HG02973 (cell line): ENCODE measurements at regions not wholly inside any gene's neighbourhood (a gene's known extent, or its start where the extent isn't known, plus 50 kb on each side); places are given as distances from the start of the nearest gene placed in this dataset.

Experiments used
- ATAC-seq: cut with Tn5 transposase; IDR thresholded peaks from one replicate; pipeline ENCODE4 v1.9.1; 2021; ENCODE audit warnings: moderate library complexity; ENCODE audit not compliant: unreplicated experiment

DNA sequence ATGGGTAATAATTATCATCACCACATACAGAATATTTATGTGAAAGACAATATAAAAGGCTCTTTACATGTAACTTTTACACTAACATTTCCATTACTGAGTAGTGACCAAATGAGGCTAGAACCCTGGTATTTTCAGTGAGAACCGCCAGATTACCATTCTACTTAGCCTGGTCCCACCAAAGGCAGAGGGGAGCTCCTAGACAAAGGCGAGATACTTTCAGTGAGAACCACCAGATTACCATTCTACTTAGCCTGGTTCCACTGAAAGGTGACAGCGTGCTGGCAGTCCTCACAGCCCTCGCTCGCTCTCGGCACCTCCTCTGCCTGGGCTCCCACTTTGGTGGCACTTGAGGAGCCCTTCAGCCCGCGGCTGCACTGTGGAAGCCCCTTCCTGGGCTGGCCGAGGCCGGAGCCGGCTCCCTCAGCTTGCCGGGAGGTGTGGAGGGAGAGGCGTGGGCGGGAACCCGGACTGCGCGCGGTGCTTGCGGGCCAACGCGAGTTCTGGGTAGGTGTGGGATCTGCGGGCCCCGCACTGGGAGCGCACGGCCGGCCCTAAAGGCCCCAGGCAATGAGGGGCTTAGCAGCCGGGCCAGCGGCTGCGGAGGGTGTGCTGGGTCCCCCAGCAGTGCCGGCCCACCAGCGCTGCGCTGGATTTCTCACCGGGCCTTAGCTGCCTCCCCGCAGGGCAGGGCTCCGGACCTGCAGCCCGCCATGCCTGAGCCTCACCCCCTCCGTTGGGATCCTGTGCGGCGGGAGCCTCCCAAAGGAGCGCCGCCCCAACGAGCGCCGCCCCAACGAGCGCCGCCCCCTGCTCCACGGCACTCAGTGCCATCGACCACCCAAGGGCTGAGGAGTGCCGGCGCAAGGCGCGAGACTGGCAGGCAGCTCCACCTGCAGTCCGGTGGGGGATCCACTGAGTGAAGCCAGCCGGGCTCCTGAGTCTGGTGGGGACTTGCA is 1276.1 kb downstream of the PCDH7 start:
- no peak for ATAC-seq

DNA sequence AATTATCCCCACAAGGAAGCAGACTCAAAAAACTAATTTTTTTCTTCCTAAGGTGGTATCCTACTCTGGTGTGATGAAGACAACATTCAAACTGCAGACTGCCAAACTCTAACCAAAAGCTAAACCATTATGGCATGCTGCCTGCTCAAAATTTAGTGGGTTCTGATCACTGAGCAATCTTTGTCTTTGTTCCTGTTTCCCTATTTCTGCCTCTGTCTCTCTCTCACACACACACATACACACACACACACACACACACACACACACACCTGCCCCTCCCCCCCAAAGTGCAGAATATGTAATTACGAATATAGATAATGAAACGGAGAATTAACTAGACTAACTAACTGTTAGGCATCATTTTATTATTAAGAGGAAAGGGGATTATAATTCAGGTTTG is 1278.6 kb downstream of the PCDH7 start:
- ATAC-seq: no peak

DNA sequence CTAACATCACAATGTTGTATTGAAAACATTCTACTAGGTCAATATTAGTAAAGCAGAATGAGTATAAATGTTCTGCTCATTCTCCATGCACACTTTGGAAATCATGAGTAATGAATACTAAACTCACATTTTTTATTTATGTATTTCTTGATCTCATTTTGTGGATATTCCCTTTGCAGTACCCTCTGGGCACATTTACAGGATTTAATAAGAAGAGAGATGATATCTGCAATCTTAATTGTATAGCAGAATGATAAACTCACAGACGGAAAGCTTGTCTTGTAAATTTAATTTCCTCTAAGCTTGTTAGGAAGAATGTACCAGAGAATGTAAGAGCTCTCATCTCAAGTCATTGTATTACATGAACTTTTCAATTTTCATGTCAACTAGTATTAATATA is 1279.7 kb downstream of the PCDH7 start:
- ATAC-seq: no peak

DNA sequence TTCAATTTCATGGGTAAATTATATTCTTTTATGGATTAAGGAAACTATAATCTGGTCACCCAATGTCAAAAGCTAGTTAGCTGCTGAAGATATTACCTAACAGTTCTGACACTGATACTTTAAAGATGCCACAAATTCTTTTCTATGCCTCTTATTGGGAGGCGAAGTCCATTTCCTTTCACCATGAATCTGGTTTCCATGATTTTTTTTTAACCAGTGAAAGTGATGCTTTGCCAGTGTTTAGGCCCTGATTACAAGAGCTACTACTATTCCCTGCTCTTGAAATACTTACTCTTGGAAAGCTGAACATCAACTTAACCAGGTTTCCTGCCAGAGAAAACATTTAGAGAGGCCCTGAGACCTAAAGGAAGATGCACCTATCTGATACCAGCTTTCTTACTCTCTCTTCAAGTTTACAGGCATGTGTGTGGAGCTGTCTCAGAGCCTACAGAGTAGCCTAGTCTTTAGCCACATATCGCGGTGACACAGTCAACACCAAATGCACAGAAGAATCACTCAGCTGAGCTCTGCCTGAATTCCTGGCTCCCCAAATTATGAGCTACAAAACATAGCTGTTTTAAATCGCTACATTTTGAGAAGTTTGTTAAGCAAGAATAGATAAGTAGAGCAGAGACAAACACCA is 1280.8 kb downstream of the PCDH7 start:
- no peak for ATAC-seq

DNA sequence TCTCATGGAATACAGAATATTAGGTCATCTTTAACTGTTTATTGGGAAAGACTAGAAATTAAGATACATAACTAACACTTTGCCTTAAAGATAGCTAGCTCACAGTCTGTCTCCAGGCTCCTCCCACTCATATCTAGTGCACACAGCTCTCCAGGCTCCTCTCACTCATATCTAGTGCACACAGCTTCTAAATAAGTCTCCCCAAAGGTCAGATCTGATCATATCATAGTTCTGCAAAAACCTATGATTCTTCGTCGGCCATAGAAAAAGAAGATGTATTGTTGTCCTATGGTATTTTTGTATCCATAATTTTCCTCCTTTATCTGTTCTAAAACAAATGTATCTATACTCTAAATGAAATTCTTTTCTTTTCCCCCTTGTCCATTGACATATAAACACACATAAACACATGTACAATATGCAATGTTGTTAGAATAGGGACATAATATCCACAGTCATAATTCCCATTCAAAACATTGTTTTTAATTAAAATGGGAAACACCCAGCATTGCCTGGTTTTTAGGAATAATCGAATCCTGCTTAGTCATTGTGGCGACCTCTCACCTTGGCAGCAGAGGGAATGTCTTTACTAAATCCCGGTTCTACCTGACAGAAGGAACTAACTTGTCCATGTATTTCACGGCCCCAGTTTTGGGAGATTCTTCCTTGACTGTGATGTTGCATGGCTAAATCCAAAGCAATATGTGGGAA is 1282.0 kb downstream of the PCDH7 start:
- ATAC-seq: no peak

DNA sequence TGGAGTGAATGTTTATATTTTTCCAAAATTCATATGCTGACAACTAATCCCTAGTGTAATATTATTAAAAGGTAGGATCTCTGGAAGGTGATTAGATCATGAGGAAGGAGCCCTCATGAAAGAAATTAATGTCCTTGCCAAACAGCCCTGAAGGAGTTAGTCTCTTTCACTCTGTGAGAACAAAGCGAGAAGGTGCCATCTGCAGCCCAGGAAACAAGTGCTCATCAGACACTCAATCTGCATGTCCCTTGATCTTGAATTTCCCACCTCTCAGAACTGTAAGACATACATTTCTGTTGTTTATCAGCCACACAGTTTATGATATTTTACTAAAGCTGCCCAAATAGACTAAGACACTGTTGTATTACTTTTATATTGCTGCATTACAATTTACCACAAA is 1283.4 kb downstream of the PCDH7 start:
- no peak for ATAC-seq

DNA sequence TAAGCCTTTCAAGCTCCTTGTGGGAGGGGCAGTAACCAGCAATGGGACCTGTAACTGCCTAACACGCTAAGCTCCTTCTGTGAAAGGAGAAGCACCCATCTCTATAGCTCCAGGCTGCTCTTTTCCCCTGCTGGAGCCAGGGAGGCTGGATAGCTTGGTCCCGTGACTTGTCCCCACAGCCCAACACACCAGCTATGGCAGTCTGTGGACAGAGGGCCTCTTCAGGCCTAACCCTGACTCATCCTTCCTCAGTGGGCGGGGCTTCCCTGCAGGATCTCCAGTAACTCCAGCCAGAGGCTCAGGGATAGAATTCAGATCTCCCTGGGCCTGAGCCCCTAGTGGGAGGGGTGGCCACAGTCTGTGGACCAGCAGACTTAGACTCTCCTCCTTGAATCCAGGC is 1290.1 kb downstream of the PCDH7 start:
- ATAC-seq: no peak

DNA sequence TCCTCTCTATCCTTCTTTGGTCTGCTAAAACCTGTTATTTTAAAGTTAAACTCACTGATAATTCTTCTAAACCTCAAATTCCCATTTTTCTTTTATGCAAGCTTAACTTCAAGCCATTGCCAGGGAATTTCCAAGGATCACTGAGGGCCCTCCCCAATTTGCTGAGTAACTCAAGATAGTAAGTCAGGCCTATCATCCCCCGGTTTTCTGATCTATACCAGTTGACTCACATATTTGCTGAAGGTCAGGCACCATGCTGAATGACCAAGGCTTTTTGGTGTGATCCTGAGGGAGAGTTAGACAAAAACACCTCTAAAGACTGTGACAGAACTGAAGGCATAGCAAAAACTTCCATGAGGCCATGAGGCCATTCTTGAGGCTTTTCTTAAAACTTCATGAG is 1301.9 kb downstream of the PCDH7 start:
- no peak for ATAC-seq

DNA sequence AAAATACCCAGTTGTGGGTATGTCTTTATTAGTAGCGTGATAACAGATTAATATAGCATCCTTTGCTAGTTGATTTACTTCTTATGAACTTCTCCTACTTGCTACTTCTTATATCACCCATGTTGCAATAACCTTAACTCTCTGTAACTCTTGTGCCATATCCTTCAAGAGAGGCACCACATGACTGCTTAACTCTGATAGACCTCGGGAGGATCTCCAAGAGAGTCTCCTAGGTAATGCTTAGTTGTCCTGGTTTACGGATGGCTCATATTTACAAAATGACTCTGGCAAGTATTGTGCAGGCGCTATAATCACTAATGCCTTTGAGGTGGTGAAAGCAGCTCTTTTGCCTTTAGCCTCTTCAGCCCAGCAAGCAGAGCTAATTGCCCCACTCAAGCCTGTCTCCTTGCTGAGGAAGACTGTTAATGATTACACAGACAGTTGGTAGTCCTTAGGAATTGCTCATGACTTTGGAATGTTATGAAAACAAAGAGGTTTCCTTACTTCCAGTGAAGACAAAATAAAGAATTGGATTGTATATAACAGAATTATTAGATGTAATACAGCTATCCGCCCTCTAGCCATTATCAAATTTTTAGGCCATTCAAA is 1305.8 kb downstream of the PCDH7 start:
- ATAC-seq: no peak

DNA sequence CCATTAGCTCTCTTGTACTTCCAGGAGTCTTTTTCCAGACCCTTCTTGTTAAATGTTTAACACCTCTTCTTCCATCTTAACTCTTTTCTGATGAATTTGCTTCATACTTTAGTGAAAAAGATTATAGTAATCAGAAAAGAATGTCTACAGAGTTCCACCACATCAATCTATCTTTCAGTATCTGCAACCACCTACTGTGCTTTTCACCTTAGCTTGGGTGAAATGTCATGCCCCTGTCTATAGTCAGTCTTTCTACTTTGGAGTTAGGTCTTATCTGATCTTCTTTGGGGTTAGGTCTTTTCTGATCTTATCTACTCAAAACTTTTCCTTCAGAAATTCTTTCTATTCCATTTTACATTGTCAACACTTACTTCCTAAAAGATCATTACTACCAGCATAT is 1310.2 kb downstream of the PCDH7 start:
- no peak for ATAC-seq

DNA sequence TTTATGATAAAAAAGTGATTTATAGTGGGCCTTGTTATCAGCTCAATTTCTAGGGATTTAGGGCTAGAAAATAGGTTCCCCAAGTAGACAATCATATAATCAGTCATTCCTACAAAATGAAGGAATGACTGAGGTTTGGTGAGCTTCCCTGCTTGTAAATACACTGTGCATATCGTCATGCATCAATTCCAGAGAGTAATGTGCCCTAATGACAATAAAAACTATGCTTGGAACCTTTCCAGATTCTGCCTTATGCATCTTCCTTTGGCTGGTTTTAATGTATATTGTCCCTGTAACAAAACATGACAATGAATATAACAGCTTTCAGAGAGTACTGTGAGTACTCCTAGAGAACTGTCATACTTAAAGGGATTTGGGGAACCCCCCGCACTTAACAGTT is 1310.9 kb downstream of the PCDH7 start:
- no peak for ATAC-seq

DNA sequence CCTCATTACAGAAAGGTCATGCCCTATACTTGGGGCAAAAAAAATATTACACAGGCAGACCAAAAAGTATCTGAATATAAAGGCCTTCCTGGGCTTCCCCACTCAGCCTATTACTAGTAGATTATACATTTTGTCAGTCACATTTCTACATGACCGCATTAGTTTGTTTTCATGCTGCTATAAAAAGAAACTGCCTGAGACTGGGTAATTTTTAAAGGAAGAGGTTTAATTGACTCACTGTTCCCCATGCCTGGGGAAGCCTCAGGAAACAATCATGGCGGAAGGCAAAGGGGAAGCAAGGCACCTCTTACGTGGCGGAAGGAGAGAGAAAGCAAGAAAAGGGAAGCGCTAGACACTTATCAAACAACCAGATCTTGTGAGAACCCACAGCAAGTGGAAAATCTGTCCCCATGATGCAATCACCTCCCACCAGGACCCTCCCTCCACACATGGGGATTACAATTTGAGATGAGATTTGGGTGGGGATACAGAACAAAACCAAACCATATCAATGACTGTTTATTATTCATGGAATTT is 1312.0 kb downstream of the PCDH7 start:
- no peak for ATAC-seq

DNA sequence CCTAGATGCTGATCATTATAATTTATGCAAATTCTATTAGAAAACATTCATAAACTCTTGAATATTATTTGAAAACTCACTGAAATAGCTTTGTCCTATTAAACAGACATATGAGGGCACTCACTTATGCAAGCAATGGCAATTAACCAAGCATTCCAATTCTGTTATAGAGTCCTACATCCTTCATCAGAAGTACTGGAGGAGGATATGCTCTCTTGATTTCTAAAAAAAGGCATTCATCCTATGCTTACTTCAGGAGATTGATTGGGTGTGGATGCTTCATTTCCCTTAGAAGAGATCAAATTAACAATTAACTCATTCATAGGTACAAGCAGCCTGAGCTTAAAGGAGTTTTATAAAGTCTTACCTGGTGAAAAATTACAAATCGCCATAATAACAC is 1317.2 kb downstream of the PCDH7 start:
- ATAC-seq: no peak

DNA sequence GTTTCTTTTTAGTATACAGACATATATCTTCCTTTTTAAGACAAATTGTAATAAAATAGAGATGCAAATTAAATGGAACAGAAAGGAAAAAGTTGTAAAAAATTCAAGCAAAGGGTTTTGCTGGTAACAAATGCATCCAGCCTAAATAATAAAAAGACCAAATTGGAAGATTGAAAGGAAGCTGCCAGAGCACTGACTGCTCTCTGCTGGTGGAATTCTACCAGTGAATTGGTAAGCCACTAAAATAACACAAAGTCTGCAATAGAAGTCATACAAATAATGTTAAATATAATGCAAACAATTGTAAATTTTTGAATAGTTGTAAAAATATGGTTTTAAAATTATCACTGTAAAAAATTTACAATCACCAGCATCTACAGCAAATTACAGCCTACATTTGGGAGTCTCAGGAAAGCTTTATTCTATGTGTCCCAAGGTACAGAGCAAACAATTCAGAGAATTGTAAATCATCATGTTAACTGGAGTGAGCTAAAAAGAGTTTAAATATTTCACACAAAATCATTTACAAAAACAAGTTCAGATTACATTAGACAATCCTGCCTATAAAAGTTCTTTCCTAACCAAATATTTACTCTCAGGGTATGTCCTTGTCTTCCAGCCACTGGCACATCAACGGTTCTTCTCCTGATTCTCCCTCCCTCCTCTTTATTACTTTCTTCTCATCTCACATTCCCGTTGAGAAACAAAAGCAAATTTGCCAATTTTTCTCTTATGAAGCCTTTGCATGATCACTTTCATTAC is 1322.5 kb downstream of the PCDH7 start:
- ATAC-seq: no peak

DNA sequence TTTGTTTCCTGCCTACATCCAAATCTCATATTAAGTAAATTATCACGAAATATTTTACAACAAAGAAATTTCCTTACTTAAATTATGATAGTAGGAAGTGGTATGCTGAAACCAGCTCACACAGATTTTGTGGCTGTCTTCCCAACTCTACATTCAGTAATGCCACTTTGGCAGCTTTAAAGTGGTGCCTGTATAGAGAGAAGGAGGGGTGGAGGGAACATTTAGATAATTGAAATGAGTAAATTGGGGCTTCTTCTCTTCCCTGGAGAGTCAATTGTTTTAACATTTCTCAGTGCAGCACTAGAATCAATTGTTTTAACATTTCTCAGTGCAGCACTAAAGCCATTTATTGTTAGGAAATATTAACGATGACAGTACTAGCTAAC is 1323.1 kb downstream of the PCDH7 start:
- ATAC-seq: no peak

DNA sequence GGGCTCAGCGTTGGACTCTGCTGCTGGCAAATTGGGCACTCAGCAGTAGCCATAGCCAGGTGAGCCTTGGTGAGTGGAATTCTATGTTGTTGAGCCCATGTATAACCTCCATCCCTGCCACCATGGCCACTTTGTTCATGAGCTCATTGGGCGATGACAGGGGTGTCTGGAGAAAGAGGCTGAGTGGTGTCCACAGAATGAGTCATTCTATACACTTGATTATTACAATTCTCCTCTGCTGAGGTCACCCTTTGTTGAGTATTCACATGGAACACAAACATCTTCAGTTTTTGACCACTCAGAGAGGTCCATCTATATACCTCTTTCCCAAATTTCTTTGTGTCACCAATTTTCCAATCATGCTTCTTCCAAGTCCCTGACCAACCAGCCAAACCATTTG is 1341.7 kb downstream of the PCDH7 start:
- no peak for ATAC-seq

DNA sequence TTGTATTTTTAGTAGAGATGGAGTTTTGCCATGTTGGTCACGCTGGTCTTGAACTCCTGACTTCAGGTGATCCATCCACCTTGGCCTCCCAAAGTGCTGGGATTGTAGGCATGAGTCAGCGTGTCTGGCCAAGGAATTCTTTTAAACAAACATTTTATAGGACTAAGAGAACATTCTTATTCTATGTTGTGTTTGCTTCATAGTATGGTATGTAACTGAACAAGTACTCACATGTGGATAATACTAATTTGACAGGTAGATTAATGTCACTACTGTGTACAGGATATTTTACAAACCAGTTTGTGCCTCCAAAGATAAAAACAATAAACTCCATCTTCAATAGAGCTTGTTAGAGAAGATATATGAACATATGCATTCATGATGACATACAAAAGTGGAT is 1353.4 kb downstream of the PCDH7 start:
- ATAC-seq: no peak

DNA sequence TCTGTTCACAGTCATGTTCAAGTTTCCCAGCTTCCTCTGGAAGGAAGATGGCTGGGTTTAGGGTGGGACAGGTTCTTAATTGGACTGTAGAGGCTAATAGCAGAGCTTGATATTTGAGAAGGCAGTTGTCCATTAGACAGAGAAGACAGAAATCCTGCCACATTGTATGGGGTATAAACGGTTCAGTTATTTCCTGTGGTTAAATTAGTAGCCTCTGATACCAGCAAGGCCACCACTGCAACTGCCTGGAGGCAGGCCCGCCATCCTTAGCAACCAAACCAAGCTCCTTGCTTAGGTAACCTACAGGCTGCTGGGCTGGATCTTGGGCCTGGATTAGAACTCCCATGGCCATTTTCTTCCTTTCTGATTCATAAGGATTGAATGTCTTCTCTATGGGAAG is 1367.0 kb downstream of the PCDH7 start:
- ATAC-seq: no peak

DNA sequence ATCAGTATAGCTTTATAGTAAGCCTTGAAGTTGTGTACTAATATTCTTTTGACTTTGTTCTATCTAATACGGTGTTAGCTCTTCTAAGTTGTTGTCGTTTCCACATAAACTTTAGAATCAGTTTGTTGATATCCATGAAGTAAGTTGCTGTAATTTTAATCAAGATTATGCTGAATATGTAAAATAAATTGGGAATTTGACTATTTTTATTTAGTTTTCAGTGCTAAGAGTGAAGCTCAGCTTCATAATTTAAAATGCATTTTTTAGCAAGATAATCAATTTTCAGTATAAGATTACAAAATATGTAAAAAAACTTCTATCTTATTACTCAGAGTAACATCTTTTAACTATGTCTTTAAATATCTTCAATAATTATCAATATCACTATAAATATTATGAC is 1374.8 kb downstream of the PCDH7 start:
- ATAC-seq: no peak

DNA sequence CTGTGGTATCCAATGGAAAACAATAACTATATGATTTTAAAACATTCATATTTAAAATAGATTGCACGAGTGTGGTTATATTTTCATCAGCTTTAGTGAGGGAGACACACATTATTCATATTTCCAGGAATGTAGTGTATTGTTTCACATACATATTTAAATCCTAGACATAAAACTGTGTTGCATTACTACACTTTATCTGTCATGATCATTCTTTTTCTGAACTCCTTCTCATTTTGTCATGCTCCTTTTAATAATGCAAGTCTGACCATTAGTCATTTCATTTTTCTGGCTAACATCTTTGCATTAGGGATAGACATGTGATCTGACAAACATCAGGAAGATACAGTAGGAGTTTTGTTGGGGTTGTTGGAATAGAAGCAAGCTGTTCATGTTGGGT is 1382.7 kb downstream of the PCDH7 start:
- ATAC-seq: no peak
